SU-DHL-6 (cell line): ENCODE measurements at regions not wholly inside any gene's neighbourhood (a gene's known extent, or its start where the extent isn't known, plus 50 kb on each side); places are given as distances from the start of the nearest gene placed in this dataset.

ENCODE experiments used
- H2AFZ ChIP-seq: fragments of 200-600 bp; sonication (generic); 2 replicates; pipeline ENCODE4 v1.6.1; 2014; ENCODE audit warnings: low read depth, mild to moderate bottlenecking, moderate library complexity, mixed read lengths, antibody characterized with exemption, low read length; ENCODE audit not compliant: severe bottlenecking
- H3F3A ChIP-seq: fragments of 200-600 bp; shearing (Covaris generic); 2 replicates; pipeline ENCODE4 v1.6.0; 2016; ENCODE audit warnings: antibody characterized with exemption, mild to moderate bottlenecking; ENCODE audit not compliant: insufficient read depth
- H3K27ac ChIP-seq: fragments of 200-600 bp; sonication (generic); 2 replicates; pipeline ENCODE4 v1.5.1; 2016; ENCODE audit warnings: low read depth, mild to moderate bottlenecking, low read length, moderate library complexity, mixed read lengths
- H3K27me3 ChIP-seq: fragments of 200-600 bp; sonication (generic), shearing (Covaris generic); 2 replicates; pipeline ENCODE4 v1.6.0; 2014; ENCODE audit warnings: mild to moderate bottlenecking, low read length
- H3K36me3 ChIP-seq: fragments of 200-600 bp; sonication (generic); 2 replicates; pipeline ENCODE4 v1.6.1; 2014; ENCODE audit warnings: mild to moderate bottlenecking, low read length, mixed read lengths
- H3K4me2 ChIP-seq: fragments of 300-600, 200-600 bp; shearing (Covaris generic), sonication (generic); 2 replicates; pipeline ENCODE4 v1.6.0; 2014; ENCODE audit warnings: low read length, low read depth, mild to moderate bottlenecking; ENCODE audit not compliant: poor library complexity, severe bottlenecking
- H3K4me3 ChIP-seq: fragments of 200-600 bp; sonication (generic); 2 replicates; pipeline ENCODE4 v1.5.1; 2014; ENCODE audit warnings: antibody characterized with exemption, low read length, mild to moderate bottlenecking, mixed read lengths; ENCODE audit not compliant: insufficient read depth, poor library complexity, severe bottlenecking
- H3K79me2 ChIP-seq: fragments of 200-600 bp; sonication (generic); 2 replicates; pipeline ENCODE4 v1.6.1; 2014; ENCODE audit warnings: mild to moderate bottlenecking, low read length, moderate library complexity; ENCODE audit not compliant: insufficient read depth
- H3K9ac ChIP-seq: fragments of 200-600 bp; sonication (generic); 2 replicates; pipeline ENCODE4 v1.7.0; 2014; ENCODE audit warnings: mild to moderate bottlenecking, low read length
- H3K9me2 ChIP-seq: fragments of 200-600 bp; sonication (generic); replicated peaks from 2 replicates; pipeline ENCODE4 v1.6.1; 2014; ENCODE audit warnings: low read length; ENCODE audit not compliant: insufficient read depth
- H3K9me3 ChIP-seq: fragments of 200-600 bp; sonication (generic); 2 replicates; pipeline ENCODE4 v1.6.1; 2014; ENCODE audit warnings: low read length, mixed read lengths; ENCODE audit not compliant: insufficient read depth
- H4K20me1 ChIP-seq: fragments of 200-600 bp; sonication (generic); 2 replicates; pipeline ENCODE4 v1.6.1; 2014; ENCODE audit warnings: low read depth, mild to moderate bottlenecking, antibody characterized with exemption, low read length, moderate library complexity, mixed read lengths
- CTCF ChIP-seq: fragments of 200-600 bp; sonication (generic); IDR thresholded peaks from one replicate; pipeline ENCODE4 v1.5.1; 2017; ENCODE audit warnings: antibody characterized with exemption, mild to moderate bottlenecking, low read length, moderate library complexity; ENCODE audit not compliant: insufficient read depth, poor library complexity, severe bottlenecking
- EZH2phosphoT487 ChIP-seq: fragments of 200-600 bp; sonication (generic), shearing (Covaris generic); conservative IDR thresholded peaks from 2 replicates; pipeline ENCODE4 v1.6.1; 2018; ENCODE audit warnings: mild to moderate bottlenecking, antibody characterized with exemption, low read length, moderate library complexity, mixed read lengths

GRCh38 chr1:90836345-90836679 lies 119.2 kb upstream of the BARHL2 start:
- H4K20me1 ChIP-seq = no peaks in the 10 kb centered on the region
- H3K27me3 ChIP-seq = no peaks in the 10 kb centered on the region
- no peaks in the 10 kb centered on the region for H3K9me2 ChIP-seq
- H3K9ac ChIP-seq = no peak overlapping the region
- no peak overlapping the region for H3K4me2 ChIP-seq
- H3K36me3 ChIP-seq = no peaks in the 10 kb centered on the region
- H3F3A ChIP-seq = no peaks in the 10 kb centered on the region
- H3K9me3 ChIP-seq = no peaks in the 10 kb centered on the region
- no peak overlapping the region for H2AFZ ChIP-seq
- H3K79me2 ChIP-seq = no peaks in the 10 kb centered on the region
- TF ChIP-seq EZH2phosphoT487 (no peak), CTCF (no peak)
- no peak overlapping the region for H3K27ac ChIP-seq
- H3K4me3 ChIP-seq = no peak overlapping the region

- Histone ChIP-seq H3K9me2 (no peaks in the 10 kb centered on the region), H3F3A (no peaks in the 10 kb centered on the region), H3K9me3 (no peaks in the 10 kb centered on the region), H3K4me2 (no peak overlapping the region), H3K9ac (no peak overlapping the region), H3K27ac (no peak overlapping the region), H2AFZ (no peak overlapping the region), H4K20me1 (no peaks in the 10 kb centered on the region), H3K4me3 (no peak overlapping the region), H3K36me3 (no peaks in the 10 kb centered on the region), H3K79me2 (no peaks in the 10 kb centered on the region), H3K27me3 (no peaks in the 10 kb centered on the region)
- no peak for TF ChIP-seq EZH2phosphoT487
- no peak for TF ChIP-seq CTCF
These were observed 118.7 kb upstream of the BARHL2 start for GRCh38 chr1:90835661-90836344.

GRCh38 chr1:90834886-90835660 lies 118.0 kb upstream of the BARHL2 start:
- H3K4me3 ChIP-seq = no peak overlapping the region

More at GRCh38 chr1:90834886-90835660, 118.0 kb upstream of the BARHL2 start:
- Histone ChIP-seq H3K9me2 (no peaks in the 10 kb centered on the region), H3K9ac (no peak overlapping the region), H3K27ac (no peak overlapping the region), H3K4me2 (no peak overlapping the region), H2AFZ (no peak overlapping the region), H3K79me2 (no peaks in the 10 kb centered on the region), H3K27me3 (no peaks in the 10 kb centered on the region), H4K20me1 (no peaks in the 10 kb centered on the region), H3K36me3 (no peaks in the 10 kb centered on the region), H3K9me3 (no peaks in the 10 kb centered on the region), H3F3A (no peaks in the 10 kb centered on the region)
- TF ChIP-seq EZH2phosphoT487 (no peak), CTCF (no peak)
